GM18508 (cell line): ENCODE measurements at regions not wholly inside any gene's neighbourhood (a gene's known extent, or its start where the extent isn't known, plus 50 kb on each side); places are given as distances from the start of the nearest gene placed in this dataset.

Experiments
- ATAC-seq: cut with Tn5 transposase; IDR thresholded peaks from one replicate; pipeline ENCODE4 v1.9.1; 2021; ENCODE audit warnings: moderate number of reproducible peaks; ENCODE audit not compliant: insufficient read depth, unreplicated experiment

DNA sequence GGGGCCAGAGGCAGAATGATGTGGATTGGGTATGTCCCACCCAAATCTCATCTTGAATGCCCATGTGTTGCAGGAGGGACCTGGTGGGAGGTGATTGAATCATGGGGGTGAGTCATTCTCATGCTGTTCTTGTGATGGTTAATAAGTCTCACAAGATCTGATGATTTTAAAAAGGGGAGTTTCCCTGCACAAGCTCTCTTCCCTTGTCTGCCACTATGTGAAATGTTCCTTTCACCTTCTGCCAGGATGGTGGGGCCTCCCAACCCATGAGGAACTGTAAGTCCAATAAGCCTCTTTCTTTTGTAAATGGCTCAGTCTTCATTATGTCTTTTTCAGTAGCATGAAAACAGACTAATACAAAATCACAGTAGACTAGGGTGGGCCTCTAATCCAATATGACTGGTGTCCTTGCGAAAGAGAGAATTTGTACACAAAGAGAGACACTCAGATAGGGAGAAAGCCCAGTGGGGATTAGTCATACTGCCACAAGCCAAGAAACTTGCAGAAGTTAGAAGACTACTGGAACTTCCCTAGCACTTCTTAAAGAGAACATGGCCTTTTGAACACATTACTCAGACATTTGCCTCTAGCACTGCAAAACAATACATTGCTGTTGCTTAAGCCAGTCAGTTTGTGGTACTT is 68.4 kb downstream of the ANXA1 start:
- peak; percentile 84 for ATAC-seq

DNA sequence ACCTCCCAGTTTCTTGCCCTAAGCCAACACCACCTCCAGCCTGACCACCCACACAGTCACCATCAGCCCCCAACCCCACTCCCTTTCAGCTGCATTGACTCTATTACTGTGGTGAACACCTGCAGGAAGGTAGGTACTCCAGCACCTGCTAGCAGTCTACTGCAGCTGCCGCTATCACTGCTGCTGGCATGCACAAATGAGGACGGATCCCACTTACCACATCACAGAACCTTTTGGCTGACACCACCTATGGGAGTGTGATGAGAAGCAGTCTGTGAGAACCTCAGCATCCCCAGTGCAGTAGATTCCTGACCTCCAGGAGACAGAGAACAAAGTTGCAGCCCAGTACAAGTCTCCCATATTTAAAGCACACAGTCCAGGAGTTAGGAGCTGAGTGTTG is 71.9 kb downstream of the ANXA1 start:
- ATAC-seq = no peak

DNA sequence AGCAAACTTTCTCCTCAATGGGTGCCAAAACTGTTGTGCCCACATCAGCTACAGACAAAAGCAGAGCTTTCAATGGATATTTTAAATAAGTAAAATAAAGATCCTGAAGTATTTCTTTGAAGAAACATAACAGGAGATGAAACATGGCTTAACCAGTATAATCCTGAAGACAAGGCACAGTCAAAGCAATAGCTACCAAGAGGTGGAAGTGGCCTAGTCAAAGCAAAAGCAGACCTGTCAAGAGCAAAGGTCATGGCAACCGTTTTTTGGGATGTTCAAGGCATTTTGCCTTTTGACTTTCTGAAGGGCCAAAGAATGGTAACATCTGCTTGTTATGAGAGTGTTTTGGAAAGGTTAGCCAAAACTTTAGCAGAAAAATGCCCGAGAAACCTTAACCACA is 77.9 kb downstream of the ANXA1 start:
- no peak for ATAC-seq

DNA sequence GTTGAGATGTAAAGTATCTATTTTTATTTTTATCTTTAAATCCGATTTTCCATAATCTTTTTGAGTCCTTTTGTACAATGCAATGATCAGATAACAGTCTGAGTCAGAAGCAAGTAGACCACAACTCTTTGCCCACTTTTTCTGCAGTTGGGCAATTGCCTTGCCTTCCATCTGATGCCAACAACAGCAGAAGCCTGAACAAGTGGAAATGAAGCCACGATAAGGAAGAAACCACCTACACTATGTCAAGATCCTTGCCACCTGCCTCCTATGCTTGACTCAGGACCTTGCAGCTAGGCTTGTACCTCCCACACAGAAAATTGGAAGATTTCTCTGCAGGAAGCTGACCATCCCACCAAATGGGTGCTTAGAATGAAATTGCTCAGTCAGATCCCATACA is 78.6 kb downstream of the ANXA1 start:
- no peak for ATAC-seq

DNA sequence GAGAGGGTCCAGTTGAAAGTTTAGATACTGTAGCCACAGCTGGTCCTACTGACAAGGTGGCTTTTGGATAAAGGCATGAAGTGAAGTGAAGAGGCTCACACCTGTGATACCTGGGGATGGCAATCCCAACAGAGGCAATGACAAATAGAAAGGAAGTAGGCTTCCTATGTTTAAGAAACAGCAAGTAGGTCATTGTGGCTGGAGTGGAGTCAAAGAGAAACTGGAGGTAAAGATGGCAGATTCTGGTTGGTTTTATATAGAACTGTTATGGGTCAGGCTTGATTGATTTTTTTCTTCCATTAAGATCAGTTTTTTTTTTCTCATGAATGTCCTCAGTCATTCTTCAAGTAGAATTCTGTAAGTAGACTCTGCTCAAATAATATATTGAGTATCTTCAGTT is 79.5 kb downstream of the ANXA1 start:
- ATAC-seq = no peak

DNA sequence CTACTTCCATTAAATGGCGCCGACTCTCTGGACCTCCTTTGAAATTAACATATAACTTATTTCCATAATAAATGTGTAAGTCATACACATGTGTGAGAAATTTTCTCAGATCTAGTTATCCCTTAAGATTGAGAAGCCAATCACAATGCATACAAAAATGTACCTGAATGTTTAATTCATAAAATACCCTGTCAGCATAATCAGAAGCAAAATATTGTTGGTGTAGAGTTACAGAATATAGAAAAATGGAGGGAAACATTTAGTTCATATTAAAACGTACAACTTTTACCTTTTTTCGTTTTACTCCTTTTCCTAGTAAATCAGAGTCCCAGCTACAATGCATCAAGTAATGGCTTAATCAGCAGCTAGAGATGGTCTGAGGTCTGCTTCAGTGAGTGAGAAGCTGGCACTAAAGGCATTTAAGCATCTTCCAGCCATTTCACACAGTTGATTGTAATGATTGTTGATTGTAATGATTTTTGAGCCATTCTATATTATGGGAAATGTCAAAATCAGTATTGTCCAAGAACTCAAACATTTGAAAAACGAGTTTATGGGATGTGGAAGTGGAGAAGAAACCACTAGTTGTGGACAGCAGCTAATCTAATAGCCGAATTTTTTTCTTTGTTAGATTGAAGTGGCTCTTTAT is 81.8 kb downstream of the ANXA1 start:
- ATAC-seq = no peak

DNA sequence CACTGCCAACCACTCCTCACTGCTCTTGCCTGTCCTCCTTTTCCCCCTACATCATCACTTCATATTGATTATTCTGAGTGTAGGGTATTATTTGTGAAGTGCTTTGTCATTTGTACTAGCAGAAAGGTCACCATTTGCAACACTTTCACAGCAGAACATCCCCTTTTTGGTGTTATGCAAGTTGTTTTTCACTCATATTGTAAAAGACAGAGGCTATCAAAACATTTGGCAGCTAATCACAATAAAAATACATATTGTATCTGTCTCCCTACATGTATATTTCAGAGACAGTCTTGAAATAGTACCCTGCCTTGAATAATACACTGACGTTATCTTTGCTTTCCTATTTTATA is 82.3 kb downstream of the ANXA1 start:
- no peak for ATAC-seq

DNA sequence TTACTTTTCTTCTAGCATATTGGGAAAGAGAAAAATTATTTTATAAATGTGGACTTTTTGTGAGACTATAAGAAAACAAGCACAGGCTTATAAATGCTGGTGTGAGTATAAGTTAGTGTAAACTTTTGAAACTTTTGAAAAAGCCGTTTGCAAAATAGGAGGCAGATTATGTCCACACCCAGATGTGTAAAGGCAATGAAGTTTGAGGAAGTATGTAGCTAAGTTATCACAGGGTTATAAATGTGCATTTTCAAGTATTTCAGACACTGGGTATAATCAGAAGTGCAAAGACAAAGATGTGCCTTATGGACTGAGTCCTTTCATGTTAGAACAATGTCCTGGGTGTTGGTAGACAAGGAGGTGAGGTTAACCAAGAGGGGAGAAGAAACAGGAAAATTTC is 85.5 kb downstream of the ANXA1 start:
- no peak for ATAC-seq

DNA sequence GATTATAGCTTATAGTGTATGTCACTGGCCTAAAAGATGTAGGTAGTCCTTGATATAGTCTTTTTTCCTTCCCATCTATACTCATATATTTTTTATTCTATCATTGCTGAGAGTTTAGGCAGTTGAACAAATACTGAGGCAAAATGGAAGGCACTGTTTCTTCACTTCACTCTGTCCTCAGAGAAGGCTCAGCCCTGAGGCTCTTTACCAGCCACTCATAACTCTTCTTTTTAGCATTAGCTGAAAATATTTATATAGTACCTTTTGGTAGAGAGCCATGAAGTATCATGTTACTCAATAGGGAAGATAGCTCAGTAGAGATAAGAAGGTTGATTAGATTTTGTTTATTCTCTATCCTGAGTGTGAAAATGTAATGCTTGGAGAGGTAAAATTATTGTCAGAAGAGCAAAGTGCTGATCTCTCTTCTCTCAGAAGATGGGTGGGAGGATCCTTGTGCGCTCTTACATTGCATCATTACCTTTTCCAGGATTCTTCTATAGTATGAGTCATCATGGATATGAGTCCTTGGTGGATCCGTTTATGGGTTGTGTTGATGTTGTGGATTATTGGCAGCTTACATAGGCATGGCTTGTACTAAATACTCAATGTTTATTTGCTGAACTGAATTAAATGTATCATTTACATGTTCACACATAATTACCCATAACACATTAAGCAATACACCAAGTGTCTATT is 88.1 kb downstream of the ANXA1 start:
- ATAC-seq = no peak

DNA sequence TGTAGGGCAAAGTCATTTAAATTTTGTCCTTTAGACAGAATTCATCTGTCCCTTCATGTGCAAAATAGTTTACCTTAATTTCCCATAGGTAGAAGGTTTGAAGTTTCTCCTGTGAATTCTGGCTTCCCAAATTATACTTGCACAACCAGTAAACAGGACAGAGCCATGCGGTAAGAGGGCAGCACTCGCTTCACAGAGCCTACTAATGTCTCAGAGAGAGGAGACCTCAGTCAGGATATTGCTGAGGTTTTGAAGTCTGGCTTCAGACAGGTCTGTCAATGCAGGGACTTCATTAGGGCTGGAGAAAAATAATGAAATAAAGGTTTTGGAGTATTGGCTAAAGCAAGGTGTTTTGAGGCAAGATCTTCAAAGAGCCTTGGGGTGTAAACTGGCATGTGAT is 91.4 kb downstream of the ANXA1 start:
- ATAC-seq = no peak

DNA sequence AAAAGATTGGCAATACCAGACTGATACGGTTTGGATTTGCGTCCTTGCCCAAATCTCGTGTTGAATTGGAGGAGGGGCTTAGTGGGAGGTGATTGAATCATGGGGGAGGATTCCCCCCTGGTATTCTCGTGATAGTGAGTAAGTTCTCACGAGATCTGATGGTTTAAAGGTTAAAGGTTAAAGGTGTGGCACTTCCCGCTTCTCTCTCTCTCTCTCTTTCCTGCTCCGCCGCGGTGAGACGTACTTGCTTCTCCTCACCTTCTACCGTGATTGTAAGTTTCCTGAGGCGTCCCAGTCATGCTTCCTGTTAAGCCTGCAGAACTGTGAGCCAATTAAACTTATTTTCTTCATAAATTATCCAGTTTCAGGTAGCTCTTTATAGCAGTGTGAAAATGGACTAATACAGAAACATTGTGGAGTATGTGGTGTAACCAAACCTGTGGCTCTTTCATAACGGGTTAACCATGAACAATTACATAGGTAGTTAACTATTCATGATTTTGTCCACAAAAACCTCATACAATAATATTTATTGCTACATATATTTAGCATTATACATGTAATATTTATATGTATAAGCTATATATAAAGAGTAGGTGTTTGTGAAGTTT is 107.5 kb downstream of the ANXA1 start:
- ATAC-seq = no peak

DNA sequence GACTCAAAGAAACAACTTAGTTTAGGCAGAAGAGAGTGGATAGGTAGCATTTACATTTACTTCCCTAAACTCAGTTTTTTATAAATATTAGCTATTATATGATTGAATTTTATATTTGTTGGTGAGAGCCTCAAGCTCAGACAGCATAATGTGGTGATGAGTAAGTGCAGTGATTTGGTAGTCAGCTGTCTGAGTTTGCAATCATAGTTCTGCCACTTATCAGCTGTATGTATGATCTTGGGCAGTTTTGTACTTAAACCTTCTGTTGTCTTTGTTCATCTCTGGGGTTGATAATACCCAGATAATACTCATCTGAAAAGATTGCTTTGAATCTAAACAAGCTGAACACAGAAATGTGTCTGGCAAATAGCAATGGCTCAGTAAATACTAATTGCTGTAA is 108.8 kb downstream of the ANXA1 start:
- no peak for ATAC-seq

DNA sequence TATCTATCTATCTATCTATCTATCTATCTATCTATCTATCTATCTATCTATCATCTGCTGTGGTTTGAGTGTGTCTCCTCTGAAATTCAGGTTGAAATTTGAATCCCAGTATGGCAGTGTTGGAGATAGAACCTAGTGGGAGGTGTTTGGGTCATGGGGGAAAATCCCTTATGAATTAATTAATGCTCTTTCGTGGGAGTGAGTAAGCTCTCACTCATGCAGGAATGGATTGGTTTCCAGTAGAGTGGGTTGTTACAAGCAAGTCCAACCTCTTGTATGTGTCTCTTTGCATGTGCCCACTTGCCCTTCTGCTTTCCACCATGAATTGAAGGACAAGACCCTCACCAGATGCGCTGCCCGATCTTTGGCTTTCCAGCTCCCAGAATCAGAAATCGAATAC is 113.0 kb downstream of the ANXA1 start:
- ATAC-seq = no peak

DNA sequence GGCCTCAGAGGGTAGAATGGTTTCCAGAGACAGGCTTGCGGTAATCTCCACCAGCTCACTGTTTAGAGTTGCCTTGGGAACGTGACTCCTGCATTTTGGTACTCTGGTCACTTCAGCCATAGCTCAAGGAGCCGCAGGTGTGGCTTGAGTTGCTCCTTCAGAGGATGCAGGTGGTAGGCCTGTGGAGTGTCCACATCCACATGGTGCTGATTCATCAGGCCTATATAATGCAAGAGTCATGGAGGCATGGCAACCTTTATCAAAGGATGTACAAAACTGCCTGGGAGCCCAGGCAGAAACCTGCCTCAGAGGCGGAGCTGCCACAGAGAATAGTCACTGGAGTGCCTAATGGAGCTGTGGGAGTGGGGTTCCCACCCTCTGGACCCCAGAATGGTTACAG is 114.2 kb downstream of the ANXA1 start:
- ATAC-seq = no peak

DNA sequence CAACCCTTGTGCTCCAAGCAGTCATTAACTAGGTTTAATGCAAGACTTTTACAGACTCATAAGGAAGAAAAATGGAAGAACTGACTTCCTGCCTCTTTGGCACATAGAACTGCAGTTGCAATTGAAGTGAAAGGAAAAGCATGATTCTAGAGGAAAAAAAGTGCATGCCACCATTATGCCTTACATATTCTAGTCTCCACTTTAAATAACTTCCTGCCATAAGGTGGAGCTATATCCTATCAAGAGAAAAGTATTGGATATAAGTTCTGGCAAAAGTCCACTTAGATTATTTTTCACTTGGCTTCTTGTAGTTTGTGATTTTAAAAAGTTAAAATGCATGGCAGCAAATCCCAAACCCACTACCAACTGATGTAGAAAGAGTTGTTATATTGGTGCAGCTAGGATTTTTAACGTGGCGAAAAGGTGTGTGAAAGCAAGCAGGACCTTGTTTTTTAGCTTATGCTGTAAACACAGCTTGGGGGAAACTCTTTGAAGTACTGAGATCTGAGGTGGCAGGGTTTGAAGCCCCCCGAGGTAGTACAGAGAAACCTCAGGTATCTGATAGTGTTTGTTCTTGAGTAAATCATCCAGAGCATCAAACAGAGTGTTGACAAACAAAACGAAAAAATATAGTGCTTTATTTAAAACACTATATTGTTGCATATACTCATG is 117.9 kb downstream of the ANXA1 start:
- ATAC-seq = no peak

DNA sequence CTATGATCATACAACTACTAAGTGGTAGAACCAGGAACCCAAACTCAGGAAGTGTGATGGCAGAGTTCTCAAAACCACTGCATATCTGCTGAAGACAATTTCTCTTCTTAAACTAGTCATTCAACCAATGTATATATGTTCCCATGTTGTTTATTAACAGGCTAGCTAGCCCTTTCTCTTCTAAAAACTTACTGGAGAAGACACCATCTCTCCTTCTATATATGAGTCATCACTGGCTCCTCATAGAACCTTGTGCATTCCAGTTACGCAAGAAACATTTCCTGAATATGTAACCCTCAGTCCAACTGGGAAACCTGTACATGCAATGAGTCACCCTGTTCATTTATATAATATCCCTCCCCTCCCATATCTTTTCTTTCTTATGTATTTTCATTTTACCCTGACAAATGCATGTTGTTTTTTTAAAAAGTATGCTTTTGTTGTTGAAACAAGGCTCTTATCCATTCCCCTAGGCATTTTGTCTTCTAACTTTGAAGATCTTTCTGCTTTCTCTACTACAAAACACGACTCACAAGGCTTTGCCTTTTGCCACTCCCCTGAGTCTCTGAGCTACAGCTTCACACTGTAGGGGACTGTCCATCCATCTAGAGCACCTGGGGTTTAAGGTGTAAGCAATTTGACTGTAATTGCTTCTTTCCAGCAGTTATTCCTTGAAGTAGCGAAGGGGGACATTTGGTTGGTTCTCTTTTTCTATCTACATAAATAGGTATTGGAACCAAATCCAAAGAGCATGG is 119.5 kb downstream of the ANXA1 start:
- no peak for ATAC-seq

DNA sequence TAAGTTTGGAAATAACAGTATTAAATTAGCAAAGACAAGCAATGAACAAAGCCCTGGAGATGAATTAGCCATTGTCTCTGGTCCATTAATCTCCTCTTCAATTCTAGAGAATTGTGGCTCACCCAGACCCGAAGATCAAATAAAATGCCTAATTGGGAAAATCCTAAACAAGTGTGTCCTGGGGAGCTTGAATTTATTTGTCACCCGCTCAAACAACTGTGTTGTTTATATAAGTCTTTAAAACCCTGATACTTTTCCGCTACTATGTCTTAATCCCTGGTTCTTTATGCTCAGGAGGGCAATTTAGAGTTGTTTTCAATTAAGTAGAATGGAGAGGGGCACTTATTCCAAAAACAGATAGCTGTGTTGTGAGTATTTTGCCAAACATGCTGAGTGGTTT is 128.4 kb downstream of the ANXA1 start:
- ATAC-seq = no peak

DNA sequence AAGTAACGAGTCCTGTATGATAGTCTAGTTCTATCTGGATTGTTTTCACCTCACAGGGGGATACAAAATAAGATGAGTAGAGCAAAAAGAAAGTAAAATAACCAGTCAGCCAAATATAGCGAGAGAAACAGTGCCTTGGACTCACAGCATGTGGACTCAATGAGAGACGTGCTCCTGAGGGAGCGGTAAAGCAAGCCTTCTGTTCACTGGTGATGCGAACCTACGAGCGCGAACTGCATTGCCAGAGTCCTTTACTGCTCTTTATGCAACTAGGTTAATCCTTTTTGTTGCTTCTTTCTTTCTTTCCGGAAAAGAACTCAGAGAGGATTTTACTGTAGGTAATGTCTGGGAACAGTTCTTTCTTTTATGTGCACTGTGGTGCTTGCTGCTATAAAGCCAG is 132.7 kb downstream of the ANXA1 start:
- no peak for ATAC-seq

DNA sequence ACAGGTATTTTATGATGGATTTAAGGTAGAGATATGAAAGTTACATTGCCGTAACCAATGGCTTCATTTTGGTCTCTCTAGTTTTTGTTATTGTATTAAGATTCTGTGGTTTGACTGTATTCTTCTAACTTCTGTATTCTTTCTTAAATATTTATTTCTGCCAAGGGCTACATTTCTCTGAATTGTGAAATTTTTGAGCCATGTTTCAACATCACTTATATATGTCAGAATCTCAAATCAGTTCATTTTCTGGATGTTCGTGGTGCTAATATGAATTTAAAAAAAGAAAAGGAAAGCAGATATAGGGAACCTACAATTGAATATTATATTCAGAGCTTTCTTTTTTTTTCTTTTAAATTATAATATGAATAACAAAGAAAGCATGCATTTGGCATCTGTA is 142.7 kb downstream of the ANXA1 start:
- no peak for ATAC-seq

DNA sequence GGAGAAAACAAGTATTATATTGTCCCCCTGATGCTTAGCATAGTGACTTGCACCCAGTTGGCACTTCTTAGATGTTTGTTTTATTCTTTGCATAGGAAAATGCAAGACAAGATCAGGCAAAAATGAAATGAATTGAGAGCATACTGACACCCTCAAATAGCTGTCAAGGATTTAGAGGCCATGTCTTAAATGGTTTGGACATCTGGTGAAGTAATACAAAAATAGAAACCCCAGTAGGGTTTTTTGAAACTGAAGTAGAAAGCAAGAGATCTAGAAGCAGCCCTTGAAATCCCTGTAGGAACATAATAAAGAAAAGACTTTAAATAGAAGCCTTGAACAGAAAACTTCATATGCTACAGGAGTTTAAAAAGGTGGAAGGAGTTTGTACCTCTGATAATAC is 174.3 kb downstream of the ANXA1 start:
- ATAC-seq = no peak
